A673 (cell line): ENCODE measurements at regions not wholly inside any gene's neighbourhood (a gene's known extent, or its start where the extent isn't known, plus 50 kb on each side); places are given as distances from the start of the nearest gene placed in this dataset.
A peak's percentile ranks its signal among the peaks of the same experiment; 100 is the strongest.

Experiments
- BruUV-seq: library from RNA; stranded (reverse); fragments of 400-500 nt; replicated peaks from 2 replicates; lab custom pipeline; 2021; lab: Mats Ljungman, UMichigan
- CTCF ChIA-PET: fragments of 300-600 bp; sonication (Branson Sonifier 250); formaldehyde crosslinking; loops from one replicate; lab custom pipeline; 2022; ENCODE audit warnings: antibody characterized with exemption; lab: Charles Lee
- POLR2A ChIA-PET: fragments of 300-600 bp; sonication (Branson Sonifier 250); formaldehyde crosslinking; loops from one replicate; lab custom pipeline; 2022; ENCODE audit warnings: antibody characterized with exemption; ENCODE audit not compliant: low non-redundant PET; lab: Charles Lee
- DNase-seq: peaks from one replicate; pipeline ENCODE4 v3.0.0-alpha.2; 2015; ENCODE audit warnings: low spot score
- H3K27ac ChIP-seq: fragments of 200-600 bp; sonication (generic); 2 replicates; pipeline ENCODE4 v1.5.1; 2016; ENCODE audit warnings: mixed run types, low read depth, mild to moderate bottlenecking, mixed read lengths, antibody characterized with exemption, low read length; ENCODE audit not compliant: poor library complexity, severe bottlenecking
- H3K27me3 ChIP-seq: fragments of 200-600 bp; sonication (generic); replicated peaks from 2 replicates; pipeline ENCODE4 v1.6.1; 2017; ENCODE audit warnings: mixed run types, low read depth, mild to moderate bottlenecking, mixed read lengths, antibody characterized with exemption, low read length; ENCODE audit not compliant: insufficient read depth, poor library complexity
- H3K36me3 ChIP-seq: fragments of 200-600 bp; sonication (generic); 2 replicates; pipeline ENCODE4 v1.6.1; 2016; ENCODE audit warnings: mixed run types, mild to moderate bottlenecking, mixed read lengths, antibody characterized with exemption, low read length; ENCODE audit not compliant: insufficient read depth, poor library complexity, severe bottlenecking
- H3K4me1 ChIP-seq: fragments of 200-600 bp; sonication (generic); 2 replicates; pipeline ENCODE4 v1.6.1; 2017; ENCODE audit warnings: mixed run types, mild to moderate bottlenecking, mixed read lengths, antibody characterized with exemption, low read length; ENCODE audit not compliant: insufficient read depth, poor library complexity, severe bottlenecking
- H3K4me3 ChIP-seq: fragments of 200-600 bp; sonication (generic); 2 replicates; pipeline ENCODE4 v1.5.1; 2016; ENCODE audit warnings: low read depth, mixed run types, mild to moderate bottlenecking, mixed read lengths, low read length; ENCODE audit not compliant: poor library complexity, severe bottlenecking
- H3K9me3 ChIP-seq: fragments of 200-600 bp; sonication (generic); 2 replicates; pipeline ENCODE4 v1.6.1; 2016; ENCODE audit warnings: mixed run types, low read depth, mild to moderate bottlenecking, mixed read lengths, antibody characterized with exemption, low read length; ENCODE audit not compliant: poor library complexity, severe bottlenecking
- EZH2 ChIP-seq: fragments of 200-600 bp; sonication (generic); IDR thresholded peaks from 2 replicates; pipeline ENCODE4 v1.6.1; 2017; ENCODE audit warnings: borderline replicate concordance, low read depth, mild to moderate bottlenecking, mixed read lengths, antibody characterized with exemption, low read length; ENCODE audit not compliant: poor library complexity, severe bottlenecking
- intact Hi-C: fragments of 100-400 bp; cut with micrococcal nuclease; formaldehyde crosslinking; loops from one replicate; pipeline ENCODE4 v1.10.0; 2022; ENCODE audit not compliant: unreplicated experiment
- TF ChIP-seq, protein P1 (sequence below): fragments of 300-800, 200-600 bp; sonication (generic); conservative IDR thresholded peaks from 2 replicates; pipeline ENCODE4 v1.5.1; 2017; ENCODE audit warnings: low read depth, mild to moderate bottlenecking, antibody characterized with exemption, low read length, moderate library complexity, mixed read lengths

DNA sequence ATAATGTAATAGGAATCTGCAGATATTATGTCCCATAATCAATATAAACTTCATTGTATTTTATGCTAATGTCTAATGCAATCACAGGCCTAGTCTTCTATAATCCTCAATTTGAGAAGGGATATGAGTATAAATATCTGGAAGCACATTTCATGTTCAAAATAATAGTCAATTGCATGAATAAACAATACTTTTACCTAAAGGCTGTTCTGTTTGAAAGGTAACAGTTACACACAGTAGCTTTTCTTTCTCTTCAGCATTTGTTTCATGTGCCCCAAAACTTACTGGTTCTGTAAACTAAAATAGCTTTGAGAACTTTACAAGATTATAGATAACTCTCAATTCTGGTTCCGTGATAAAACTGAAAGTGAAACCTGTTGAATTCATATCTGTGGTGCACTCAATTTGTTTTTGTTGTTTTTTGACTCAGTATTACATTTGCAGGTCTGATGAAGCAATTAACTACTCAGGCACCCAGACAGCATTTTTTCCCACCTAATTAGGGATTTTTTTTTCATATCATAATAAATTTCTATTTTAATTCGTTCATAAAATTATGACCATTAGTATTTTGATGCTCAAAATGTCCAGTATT lies 1193.8 kb downstream of the SLITRK1 start:
- H3K27me3 ChIP-seq, result no peaks in the 10 kb centered on the region
- no peaks in the 10 kb centered on the region for H3K36me3 ChIP-seq
- ChIA-PET POLR2A (no interaction called here), CTCF (no interaction called here)
- no TSS peak for BruUV-seq
- no peak overlapping the region for H3K27ac ChIP-seq
- peak overlapping the region; percentile 11 for H3K4me3 ChIP-seq
- TF ChIP-seq, protein P1, sequence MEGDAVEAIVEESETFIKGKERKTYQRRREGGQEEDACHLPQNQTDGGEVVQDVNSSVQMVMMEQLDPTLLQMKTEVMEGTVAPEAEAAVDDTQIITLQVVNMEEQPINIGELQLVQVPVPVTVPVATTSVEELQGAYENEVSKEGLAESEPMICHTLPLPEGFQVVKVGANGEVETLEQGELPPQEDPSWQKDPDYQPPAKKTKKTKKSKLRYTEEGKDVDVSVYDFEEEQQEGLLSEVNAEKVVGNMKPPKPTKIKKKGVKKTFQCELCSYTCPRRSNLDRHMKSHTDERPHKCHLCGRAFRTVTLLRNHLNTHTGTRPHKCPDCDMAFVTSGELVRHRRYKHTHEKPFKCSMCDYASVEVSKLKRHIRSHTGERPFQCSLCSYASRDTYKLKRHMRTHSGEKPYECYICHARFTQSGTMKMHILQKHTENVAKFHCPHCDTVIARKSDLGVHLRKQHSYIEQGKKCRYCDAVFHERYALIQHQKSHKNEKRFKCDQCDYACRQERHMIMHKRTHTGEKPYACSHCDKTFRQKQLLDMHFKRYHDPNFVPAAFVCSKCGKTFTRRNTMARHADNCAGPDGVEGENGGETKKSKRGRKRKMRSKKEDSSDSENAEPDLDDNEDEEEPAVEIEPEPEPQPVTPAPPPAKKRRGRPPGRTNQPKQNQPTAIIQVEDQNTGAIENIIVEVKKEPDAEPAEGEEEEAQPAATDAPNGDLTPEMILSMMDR, result no peak
- TF ChIP-seq EZH2, result no peak
- no peaks in the 10 kb centered on the region for H3K4me1 ChIP-seq
- DNase-seq, result no peak
- no peaks in the 10 kb centered on the region for H3K9me3 ChIP-seq
- intact Hi-C loops, result no loop called here

DNA sequence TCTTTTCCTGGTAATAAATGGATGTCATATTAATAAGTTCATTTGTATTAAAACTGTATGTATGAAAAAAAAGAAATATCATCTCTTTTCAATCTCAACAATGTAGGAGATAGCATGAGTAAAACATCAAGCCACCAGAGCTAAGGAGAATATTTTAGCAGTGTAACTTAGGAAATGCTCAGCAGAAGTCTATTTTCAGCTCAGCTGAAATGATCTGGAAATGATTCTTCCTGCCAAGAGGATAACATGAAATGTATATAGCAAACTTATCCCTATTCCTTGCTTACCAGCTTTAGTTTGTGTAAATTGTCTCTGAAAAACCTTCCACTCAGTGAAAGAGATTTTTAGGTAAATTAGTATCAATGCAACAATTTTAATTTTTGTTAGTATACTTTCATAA lies 1194.4 kb downstream of the SLITRK1 start:
- BruUV-seq, result no TSS peak
- no peak for DNase-seq

DNA sequence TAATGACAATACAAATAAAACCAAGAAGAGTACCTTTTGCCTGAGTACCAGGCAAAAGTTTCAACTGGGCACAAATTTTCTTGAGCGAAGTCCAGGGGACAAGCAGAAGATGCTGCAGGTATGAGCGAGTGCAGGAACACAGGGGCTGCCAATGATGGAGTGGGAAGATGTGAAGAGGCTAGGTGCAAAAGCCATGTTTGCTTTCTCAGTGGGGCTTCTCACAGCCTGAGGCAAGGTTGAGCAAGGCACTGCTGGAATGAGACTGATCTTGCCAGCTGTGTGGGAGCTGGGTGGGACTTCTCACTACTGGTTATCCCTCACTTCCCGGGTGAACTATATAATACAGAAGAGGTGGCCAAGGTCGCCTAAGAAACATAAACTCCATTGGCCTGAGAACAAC lies 1200.7 kb downstream of the SLITRK1 start:
- no peak overlapping the region for H3K27ac ChIP-seq
- no peaks in the 10 kb centered on the region for H3K36me3 ChIP-seq
- ChIA-PET CTCF (no interaction called here), POLR2A (no interaction called here)
- no TSS peak for BruUV-seq
- no peaks in the 10 kb centered on the region for H3K4me1 ChIP-seq
- intact Hi-C loops, result no loop called here
- no peaks in the 10 kb centered on the region for H3K27me3 ChIP-seq
- no peak overlapping the region for H3K4me3 ChIP-seq
- DNase-seq, result no peak
- H3K9me3 ChIP-seq, result no peaks in the 10 kb centered on the region
- TF ChIP-seq, protein P1, result no peak
- TF ChIP-seq EZH2, result no peak

More for the DNA sequence above, 1194.4 kb downstream of the SLITRK1 start:
- no peaks in the 10 kb centered on the region for H3K4me1 ChIP-seq
- TF ChIP-seq EZH2, result no peak
- TF ChIP-seq, protein P1, result no peak
- H3K27me3 ChIP-seq, result no peaks in the 10 kb centered on the region
- POLR2A ChIA-PET, result no interaction called here
- H3K27ac ChIP-seq, result no peak overlapping the region
- no peak overlapping the region for H3K4me3 ChIP-seq
- H3K36me3 ChIP-seq, result no peaks in the 10 kb centered on the region
- no peaks in the 10 kb centered on the region for H3K9me3 ChIP-seq
- CTCF ChIA-PET, result no interaction called here
- intact Hi-C loops, result no loop called here
